Uterus (tissue), 2 donors: ENCODE measurements at regions not wholly inside any gene's neighbourhood (a gene's known extent, or its start where the extent isn't known, plus 50 kb on each side); places are given as distances from the start of the nearest gene placed in this dataset.

Experiments
- POLR2A ChIP-seq, 2 donors: fragments of 450-650 bp; IDR thresholded peaks; one replicate each; pipeline ENCODE4 v1.6.1; 2016; ENCODE audit warnings: antibody characterized with exemption in 2 of 2, mild to moderate bottlenecking in 1 of 2, moderate library complexity in 1 of 2
- TF ChIP-seq, protein P1 (sequence below), 4 experiments: fragments of 200-600 bp in 2 of 4; fragments of 450-650 bp in 2 of 4; sonication (generic) in 2 of 4; IDR thresholded peaks; one replicate each; pipeline ENCODE4 v1.5.1; 2016 to 2019; ENCODE audit warnings: antibody characterized with exemption in 4 of 4, mild to moderate bottlenecking in 2 of 4, moderate library complexity in 1 of 4

DNA sequence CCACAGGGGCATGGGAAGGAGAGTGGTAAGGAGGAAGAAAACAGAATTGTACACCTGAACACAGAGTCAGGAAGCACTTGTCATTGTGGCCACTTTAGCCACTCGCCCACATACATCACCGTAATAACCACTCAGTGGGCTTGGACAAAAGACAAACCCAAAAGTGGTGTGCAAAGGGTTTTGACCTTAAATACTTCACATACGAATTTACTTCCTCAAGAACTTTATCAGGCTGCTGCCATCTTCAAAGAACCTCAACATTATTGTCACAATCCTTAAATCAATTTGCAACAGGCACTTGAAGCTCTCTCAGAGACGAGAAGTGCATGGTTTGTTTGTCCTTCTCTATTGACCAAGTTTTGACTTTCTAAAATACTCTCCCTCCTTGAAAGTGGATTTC lies 187.3 kb upstream of the EGLN3 start:
- TF ChIP-seq, protein P1, sequence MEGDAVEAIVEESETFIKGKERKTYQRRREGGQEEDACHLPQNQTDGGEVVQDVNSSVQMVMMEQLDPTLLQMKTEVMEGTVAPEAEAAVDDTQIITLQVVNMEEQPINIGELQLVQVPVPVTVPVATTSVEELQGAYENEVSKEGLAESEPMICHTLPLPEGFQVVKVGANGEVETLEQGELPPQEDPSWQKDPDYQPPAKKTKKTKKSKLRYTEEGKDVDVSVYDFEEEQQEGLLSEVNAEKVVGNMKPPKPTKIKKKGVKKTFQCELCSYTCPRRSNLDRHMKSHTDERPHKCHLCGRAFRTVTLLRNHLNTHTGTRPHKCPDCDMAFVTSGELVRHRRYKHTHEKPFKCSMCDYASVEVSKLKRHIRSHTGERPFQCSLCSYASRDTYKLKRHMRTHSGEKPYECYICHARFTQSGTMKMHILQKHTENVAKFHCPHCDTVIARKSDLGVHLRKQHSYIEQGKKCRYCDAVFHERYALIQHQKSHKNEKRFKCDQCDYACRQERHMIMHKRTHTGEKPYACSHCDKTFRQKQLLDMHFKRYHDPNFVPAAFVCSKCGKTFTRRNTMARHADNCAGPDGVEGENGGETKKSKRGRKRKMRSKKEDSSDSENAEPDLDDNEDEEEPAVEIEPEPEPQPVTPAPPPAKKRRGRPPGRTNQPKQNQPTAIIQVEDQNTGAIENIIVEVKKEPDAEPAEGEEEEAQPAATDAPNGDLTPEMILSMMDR (IDR thresholded peaks at IDR 0.05), result no peak
- no peak for TF ChIP-seq POLR2A (IDR thresholded peaks at IDR 0.05)
